Tibial nerve (tissue), 4 donors: ENCODE measurements at regions not wholly inside any gene's neighbourhood (a gene's known extent, or its start where the extent isn't known, plus 50 kb on each side); places are given as distances from the start of the nearest gene placed in this dataset.

Experiments
- CTCF ChIP-seq, 5 experiments: fragments of 200-600 bp in 3 of 5; fragments of 450-650 bp in 2 of 5; sonication (generic) in 3 of 5; IDR thresholded peaks; one replicate each; pipeline ENCODE4 v1.5.1; 2016 to 2019; ENCODE audit warnings: antibody characterized with exemption in 5 of 5, mild to moderate bottlenecking in 3 of 5, moderate library complexity in 2 of 5
- EP300 ChIP-seq, 2 donors: sonication (generic); formaldehyde crosslinking; IDR thresholded peaks; one replicate each; pipeline ENCODE4 v1.6.1; 2017; ENCODE audit warnings: antibody characterized with exemption in 2 of 2, mild to moderate bottlenecking in 1 of 2
- POLR2A ChIP-seq, 2 donors: fragments of 450-650 bp; IDR thresholded peaks; one replicate each; pipeline ENCODE4 v1.6.1; 2017; ENCODE audit warnings: antibody characterized with exemption in 2 of 2, mild to moderate bottlenecking in 2 of 2, moderate library complexity in 2 of 2

GRCh38 chr5:114648940-114649339, 287.1 kb downstream of the KCNN2 start:
- TF ChIP-seq CTCF (IDR thresholded peaks at IDR 0.05) (no peak), POLR2A (IDR thresholded peaks at IDR 0.05) (no peak), EP300 (IDR thresholded peaks at IDR 0.05) (no peak)
